ENCODE measurements at regions not wholly inside any gene's neighbourhood (a gene's known extent, or its start where the extent isn't known, plus 50 kb on each side); places are given as distances from the start of the nearest gene placed in this dataset.

- no peak for DNase-seq (ENCODE audit: extremely low spot score)
- POLR2A ChIA-PET = no interaction called here
- CTCF ChIA-PET = interaction anchor here (1.1 kb wide), 1 partner anchor 9 kb away, joined by 5 read pairs; no protein-coding TSS in a partner anchor
- TF ChIP-seq CTCF (IDR thresholded peaks at IDR 0.05; ENCODE audit: control extremely low read depth, extremely low read depth, low read depth, missing control alignments) = no peak
Observed at GRCh38 chr4:164462471-164462870, 291.5 kb upstream of the SMIM31 start.

GRCh38 chr4:164464313-164464712 lies 289.6 kb upstream of the SMIM31 start:
- TF ChIP-seq CTCF (IDR thresholded peaks at IDR 0.05; ENCODE audit: control extremely low read depth, extremely low read depth, low read depth, missing control alignments) = no peak
- CTCF ChIA-PET = interaction anchor here (1.2 to 1.8 kb wide), 3 partner anchors 7 to 13 kb away, joined by 3 read pairs; no protein-coding TSS in a partner anchor
- DNase-seq (ENCODE audit: extremely low spot score) = no peak
- POLR2A ChIA-PET = no interaction called here

- ChIA-PET POLR2A (no interaction called here), CTCF (interaction anchor here (0.8 to 1.4 kb wide), 3 partner anchors 11 to 23 kb away, joined by 3 read pairs; no protein-coding TSS in a partner anchor)
- no peak for TF ChIP-seq CTCF (IDR thresholded peaks at IDR 0.05; ENCODE audit: control extremely low read depth, extremely low read depth, low read depth, missing control alignments)
- no peak for DNase-seq (ENCODE audit: extremely low spot score)
Observed at GRCh38 chr4:164467493-164467892, 286.4 kb upstream of the SMIM31 start.

- TF ChIP-seq CTCF (IDR thresholded peaks at IDR 0.05; ENCODE audit: control extremely low read depth, extremely low read depth, low read depth, missing control alignments) = no peak
- CTCF ChIA-PET = interaction anchor here (1.0 kb wide), 1 partner anchor 20 kb away, joined by 4 read pairs; no protein-coding TSS in a partner anchor
- DNase-seq (ENCODE audit: extremely low spot score) = no peak
- POLR2A ChIA-PET = no interaction called here
Observed at GRCh38 chr4:164481306-164482091, 272.4 kb upstream of the SMIM31 start.

GRCh38 chr4:164482092-164482404 lies 271.9 kb upstream of the SMIM31 start:
- no peak for TF ChIP-seq CTCF (IDR thresholded peaks at IDR 0.05; ENCODE audit: control extremely low read depth, extremely low read depth, low read depth, missing control alignments)
- ChIA-PET POLR2A (no interaction called here), CTCF (interaction anchor here (1.0 kb wide), 1 partner anchor 20 kb away, joined by 4 read pairs; no protein-coding TSS in a partner anchor)
- no peak for DNase-seq (ENCODE audit: extremely low spot score)

GRCh38 chr4:164482758-164483157 lies 271.2 kb upstream of the SMIM31 start:
- TF ChIP-seq CTCF (IDR thresholded peaks at IDR 0.05; ENCODE audit: control extremely low read depth, extremely low read depth, low read depth, missing control alignments) = no peak
- ChIA-PET CTCF (no interaction called here), POLR2A (no interaction called here)
- no peak for DNase-seq (ENCODE audit: extremely low spot score)

Data from GM10248 (cell line).